Lower leg skin (tissue), 3 donors: ENCODE measurements at regions not wholly inside any gene's neighbourhood (a gene's known extent, or its start where the extent isn't known, plus 50 kb on each side); places are given as distances from the start of the nearest gene placed in this dataset.

Source experiments
- POLR2A ChIP-seq, 2 donors: fragments of 450-650 bp; IDR thresholded peaks; one replicate each; pipeline ENCODE4 v1.6.1; 2016 to 2017; ENCODE audit warnings: antibody characterized with exemption in 2 of 2, mild to moderate bottlenecking in 1 of 2, moderate library complexity in 1 of 2
- TF ChIP-seq, protein P1 (sequence below), 3 donors: fragments of 450-650 bp; IDR thresholded peaks; one replicate each; pipeline ENCODE4 v1.5.1; 2016; ENCODE audit warnings: antibody characterized with exemption in 3 of 3, mild to moderate bottlenecking in 3 of 3, moderate library complexity in 2 of 3

DNA sequence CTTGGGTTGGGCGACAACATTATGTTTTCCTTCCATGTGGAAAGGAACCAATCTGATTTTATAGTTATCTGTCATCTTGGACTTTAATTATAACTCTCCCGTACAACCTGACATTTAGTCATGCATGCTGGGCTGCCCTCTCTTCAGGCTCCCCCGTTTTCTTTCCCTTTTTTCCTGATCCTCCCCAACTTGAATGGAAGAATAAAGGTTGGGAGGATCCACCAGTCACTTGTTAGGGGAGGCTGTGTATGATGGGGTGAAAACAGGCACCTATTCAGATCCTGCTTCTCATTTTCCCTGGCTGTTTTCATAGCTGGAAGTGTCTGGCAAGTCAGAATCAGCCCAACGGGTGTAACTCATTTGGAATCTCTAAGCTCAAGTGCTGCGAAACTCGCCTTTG lies 267.2 kb upstream of the SALL1 start:
- TF ChIP-seq, protein P1, sequence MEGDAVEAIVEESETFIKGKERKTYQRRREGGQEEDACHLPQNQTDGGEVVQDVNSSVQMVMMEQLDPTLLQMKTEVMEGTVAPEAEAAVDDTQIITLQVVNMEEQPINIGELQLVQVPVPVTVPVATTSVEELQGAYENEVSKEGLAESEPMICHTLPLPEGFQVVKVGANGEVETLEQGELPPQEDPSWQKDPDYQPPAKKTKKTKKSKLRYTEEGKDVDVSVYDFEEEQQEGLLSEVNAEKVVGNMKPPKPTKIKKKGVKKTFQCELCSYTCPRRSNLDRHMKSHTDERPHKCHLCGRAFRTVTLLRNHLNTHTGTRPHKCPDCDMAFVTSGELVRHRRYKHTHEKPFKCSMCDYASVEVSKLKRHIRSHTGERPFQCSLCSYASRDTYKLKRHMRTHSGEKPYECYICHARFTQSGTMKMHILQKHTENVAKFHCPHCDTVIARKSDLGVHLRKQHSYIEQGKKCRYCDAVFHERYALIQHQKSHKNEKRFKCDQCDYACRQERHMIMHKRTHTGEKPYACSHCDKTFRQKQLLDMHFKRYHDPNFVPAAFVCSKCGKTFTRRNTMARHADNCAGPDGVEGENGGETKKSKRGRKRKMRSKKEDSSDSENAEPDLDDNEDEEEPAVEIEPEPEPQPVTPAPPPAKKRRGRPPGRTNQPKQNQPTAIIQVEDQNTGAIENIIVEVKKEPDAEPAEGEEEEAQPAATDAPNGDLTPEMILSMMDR (IDR thresholded peaks at IDR 0.05), result no peak
- no peak for TF ChIP-seq POLR2A (IDR thresholded peaks at IDR 0.05)
